Right ventricle myocardium inferior (tissue), 1 donor: ENCODE measurements at regions not wholly inside any gene's neighbourhood (a gene's known extent, or its start where the extent isn't known, plus 50 kb on each side); places are given as distances from the start of the nearest gene placed in this dataset.
"Not testable (repeated sequence)": the region's sequence is repeated elsewhere in the genome, so short reads cannot be mapped to it uniquely, and the experiment has no call there.

Experiments
- ATAC-seq: fragments of 200-7000 bp; cut with Tn5 transposase; one replicate; pipeline ENCODE4 v1.9.1; 2020; ENCODE audit warnings: mild to moderate bottlenecking, moderate library complexity
- DNase-seq: peaks from one replicate; pipeline ENCODE4 v3.0.0; 2021; ENCODE audit errors: missing footprints
- intact Hi-C: fragments of 100-400 bp; cut with DNase I; formaldehyde crosslinking; loops from one replicate; pipeline ENCODE4 v1.11.0; 2022
- donor health status: DM: no; HTN: yes; CAD: no; lungs with severe emphysema.

DNA sequence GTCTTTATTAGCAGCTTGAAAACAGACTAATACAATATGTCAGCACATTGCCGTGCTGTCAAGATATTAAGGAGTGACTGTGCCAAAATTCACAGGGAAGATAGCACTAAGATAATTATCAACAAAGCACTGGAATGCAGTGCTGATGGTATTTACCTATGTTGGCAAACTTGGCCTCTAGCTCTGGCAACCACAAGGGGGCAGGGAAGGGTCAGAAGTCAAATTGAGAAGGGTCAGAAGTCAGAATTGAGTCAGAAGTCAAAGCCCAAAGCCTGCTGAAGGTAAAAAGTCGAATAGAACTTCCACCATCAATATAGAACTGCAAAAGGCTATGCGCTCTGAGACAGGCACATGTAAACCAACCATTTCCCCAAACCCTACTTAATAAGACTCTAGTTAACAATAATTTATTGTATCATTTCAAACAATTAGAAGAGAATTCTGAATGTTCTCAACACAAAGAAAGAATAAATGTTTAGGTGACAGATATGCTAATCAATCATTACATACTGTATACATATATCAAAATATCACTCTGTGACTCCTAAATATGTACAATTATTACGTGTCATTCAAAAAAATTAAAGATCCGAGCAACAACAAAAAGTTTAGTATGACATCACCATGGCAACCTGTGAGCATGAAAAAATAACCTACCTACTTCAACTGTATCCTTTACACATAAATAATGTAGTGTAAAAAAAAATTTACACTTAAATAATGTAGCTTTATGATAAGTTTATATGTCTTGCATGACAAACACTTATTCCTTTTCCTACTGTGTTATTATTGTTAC, 916.1 kb downstream of the KCNJ2 start:
- intact Hi-C loops = no loop called here
- ATAC-seq (no peak), DNase-seq (no peak)

DNA sequence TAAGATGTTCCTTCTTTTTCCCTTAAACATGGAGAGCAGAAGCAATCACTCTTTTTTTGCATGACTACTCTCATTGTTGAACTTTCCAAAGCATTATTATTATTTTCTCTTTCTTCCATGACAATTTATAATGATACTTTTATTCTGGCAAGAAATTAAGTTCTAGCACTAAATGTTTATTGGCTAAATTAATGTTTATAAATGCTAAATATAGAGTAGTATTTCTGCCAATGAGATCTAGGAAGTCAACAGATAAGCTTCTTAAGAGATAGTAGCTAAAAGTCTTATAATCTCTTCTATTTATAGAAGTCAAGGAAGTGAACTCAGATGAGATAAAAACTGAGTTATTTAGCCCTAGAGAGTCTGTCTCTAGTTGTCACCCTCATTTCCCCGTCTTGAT, 920.1 kb downstream of the KCNJ2 start:
- ATAC-seq (no peak), DNase-seq (no peak)
- intact Hi-C loops = no loop called here

DNA sequence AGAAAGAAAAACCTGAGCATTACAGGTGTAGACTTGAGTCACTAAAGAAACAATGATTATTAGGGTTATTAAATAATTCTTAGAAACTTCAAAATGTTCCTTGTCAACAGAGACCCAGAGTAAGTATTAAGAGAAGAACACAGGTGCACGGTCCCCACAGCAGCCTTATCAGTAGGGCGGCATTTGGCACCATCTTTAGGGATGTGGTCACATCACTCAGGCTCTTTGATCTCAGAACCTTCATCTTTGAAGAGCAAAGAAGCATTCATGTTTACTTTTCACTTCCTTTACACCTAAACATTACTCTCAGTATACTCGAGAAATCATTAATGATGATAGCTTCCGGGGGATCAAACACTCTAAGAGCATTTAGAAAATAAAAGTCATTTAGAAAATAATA, 928.7 kb downstream of the KCNJ2 start:
- ATAC-seq = no peak
- intact Hi-C loops = loop anchor here (10.0 kb wide), 1 partner anchor 63 kb away; no protein-coding TSS in a partner anchor
- DNase-seq = no peak

DNA sequence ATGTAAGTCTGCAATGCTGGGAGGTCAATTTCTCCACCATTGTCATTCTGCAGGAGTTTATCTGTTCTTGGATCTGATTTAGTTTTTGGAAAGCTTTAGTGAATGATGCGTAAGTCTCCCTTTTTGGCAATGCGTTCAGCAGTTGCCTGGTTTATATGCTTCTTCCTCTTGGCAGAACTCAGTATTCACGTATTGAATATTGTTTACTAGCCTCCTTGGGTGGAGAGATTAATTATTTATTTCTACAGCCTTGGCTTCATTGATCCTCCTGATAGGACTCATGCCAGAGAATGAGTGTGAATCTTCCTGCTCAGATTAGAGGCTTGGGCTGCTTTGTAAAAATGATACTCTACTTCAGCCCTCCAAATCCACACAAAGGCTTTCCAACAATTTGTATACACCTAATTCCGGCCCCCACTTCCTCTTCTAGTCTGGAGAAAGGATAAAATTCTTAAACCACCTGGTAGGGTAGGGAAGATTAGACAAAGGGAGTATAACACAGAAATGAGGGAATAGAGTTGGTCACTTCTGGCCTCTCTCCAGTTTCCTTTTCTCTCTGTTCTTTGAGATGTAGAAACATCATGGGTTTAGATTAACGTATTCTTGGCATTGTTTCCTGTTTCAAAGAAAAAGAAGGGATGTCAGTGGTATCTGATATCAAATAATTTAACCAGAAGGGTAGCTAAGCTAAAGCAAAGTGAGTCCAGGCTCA, 929.8 kb downstream of the KCNJ2 start:
- intact Hi-C loops = loop anchor here (10.0 kb wide), 1 partner anchor 64 kb away; no protein-coding TSS in a partner anchor
- no peak for ATAC-seq

DNA sequence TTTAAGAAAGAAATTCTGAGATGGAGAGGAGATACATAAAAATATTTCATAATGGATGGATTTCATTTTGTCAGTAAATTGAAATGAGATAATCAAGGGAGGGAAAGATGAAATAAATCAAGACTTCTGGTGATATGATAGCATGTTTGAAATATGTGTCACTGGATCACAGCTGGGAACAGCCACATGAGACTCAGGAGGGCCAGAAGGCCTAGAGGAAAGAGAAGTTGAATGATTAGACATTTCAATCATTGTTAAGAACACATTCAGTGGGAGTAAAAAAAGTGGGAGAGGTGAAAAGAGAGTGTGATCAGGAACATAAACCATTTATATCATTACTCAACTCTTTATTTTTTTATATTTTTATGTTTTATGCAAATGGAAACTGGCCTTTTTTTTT, 933.4 kb downstream of the KCNJ2 start:
- no peak for ATAC-seq
- no peak for DNase-seq
- intact Hi-C loops = no loop called here

More for the DNA sequence above, 929.8 kb downstream of the KCNJ2 start:
- DNase-seq = no peak

DNA sequence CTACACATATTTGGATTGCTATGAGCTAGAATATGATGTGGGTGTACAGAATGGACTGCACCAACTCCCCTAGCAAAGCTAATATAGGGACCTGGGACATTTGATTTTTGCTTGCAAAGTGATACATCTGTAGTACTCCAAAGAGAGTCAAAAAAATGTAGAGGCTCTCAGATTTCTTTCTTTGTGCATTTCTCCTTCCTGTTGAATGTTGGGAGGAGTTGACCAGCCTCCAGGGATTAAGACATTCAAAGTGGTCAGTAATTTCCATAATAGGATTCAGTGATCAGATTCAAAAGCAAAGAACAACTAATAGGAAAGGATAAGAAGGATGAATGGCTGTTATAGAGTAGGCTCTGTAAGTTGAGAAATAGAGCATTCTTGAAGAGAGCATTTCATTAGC, 934.9 kb downstream of the KCNJ2 start:
- no peak for DNase-seq
- ATAC-seq = no peak
- intact Hi-C loops = no loop called here

DNA sequence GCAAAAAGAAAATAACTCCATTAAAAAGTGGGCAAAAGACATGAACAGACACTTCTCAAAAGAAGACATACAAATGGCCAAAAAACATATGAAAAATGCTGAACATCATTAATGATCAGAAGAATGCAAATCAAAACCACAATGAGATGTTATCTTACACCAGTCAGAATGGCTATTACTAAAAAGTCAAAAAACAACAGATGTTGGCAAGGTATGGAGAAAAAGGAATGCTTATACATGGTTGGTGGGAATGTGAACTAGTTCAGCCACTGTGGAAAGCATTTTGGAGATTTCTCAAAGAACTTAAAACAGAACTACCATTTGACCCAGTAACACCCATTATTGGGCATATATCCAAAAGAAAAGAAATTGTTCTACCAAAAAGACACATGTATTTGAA, 936.7 kb downstream of the KCNJ2 start:
- DNase-seq, ATAC-seq, intact Hi-C loops: not testable (repeated sequence)

DNA sequence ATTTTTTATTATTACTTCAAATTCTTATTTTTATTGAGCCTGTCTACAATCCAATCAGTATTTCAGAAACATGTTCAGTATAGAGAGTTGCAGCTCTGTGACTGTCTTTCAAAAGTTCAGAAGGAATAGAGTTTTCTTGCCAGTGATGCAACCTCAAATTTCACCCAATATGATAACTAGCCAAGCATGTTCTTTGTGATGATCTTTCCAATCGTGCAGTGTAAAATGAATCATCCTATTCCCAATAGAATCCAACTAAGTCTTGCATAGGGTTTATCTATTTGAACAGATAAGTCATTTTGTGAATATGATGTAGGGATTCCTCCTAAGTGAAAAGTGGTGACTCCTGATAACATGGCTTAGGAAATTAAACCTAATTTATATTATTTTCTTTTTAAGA, 937.8 kb downstream of the KCNJ2 start:
- intact Hi-C loops = no loop called here
- no peak for ATAC-seq

DNA sequence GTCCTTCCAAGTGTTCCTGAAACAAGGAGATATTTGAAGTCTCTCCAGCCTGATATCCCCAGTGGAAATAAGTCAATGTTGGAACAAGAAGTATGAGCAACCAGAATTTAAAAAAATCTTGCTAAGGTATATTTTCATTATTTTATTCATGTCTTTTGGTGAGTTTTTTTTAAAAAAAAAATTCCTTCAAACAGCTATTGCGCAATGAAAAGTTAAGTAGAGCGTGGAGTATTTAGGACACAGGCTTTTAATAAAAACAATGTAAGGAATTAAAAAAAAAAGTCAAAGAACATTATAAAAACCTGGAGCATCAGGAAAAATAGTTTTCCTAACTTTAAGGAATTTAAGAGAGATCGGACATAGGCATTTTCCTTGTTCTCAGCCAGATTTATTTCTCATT, 940.4 kb downstream of the KCNJ2 start:
- ATAC-seq = no peak
- intact Hi-C loops = no loop called here
- DNase-seq = no peak

More for the DNA sequence above, 937.8 kb downstream of the KCNJ2 start:
- no peak for DNase-seq

DNA sequence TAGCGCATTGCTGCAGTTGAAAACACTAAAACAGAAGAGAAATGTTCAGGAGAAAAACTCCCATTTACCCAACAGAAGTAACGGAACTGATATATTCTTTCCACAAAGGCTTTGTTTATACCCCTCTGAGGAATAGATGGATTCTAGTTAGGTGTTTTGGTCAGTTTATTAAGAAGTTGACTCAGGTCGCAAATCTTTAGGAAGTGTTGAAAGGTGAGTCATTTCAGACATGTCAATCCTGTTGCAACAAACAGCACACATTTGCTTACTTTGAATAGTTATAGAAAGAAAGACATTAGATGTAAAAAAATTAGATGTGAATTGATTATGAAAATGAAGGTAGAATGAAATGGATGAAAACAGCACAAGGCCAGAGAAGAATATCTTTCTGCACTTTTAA, 941.0 kb downstream of the KCNJ2 start:
- intact Hi-C loops = no loop called here
- DNase-seq (no peak), ATAC-seq (no peak)

DNA sequence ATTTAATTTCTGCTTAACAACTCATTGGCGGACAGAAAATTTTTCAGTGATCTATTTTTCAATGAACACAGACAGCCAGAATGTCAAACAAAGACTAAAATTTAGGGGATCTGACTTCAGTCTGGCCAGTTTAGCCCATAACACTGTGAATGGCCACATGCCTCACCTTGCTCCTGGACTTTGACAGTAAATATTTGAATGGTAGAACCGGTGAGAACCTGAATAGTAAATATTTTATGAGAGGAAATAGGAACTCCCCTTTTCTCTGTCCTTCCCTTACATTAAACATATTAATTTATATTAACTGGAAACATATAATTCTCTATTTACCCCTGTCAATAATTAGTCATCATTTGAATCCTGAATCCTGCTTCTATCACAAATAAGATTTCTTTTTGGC, 942.1 kb downstream of the KCNJ2 start:
- intact Hi-C loops = no loop called here
- ATAC-seq (no peak), DNase-seq (no peak)

DNA sequence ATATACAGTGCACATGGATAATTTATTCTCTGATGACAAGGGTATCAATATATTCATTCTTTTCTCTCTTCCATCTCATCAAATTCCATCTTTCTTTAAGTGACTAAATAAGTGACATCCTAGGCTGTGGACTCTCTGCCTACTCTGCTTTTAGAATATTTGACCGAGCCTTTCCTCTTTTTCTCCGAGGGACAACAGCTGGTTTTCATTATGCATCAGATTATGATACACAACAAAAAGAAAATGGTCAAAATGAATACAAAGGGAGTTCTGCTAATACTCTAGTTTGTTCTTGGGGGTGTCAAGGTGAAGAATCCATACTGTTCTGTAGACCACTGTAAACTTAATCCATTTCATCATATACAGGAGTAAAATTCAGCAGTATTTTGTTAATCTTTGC, 942.6 kb downstream of the KCNJ2 start:
- no peak for DNase-seq
- intact Hi-C loops = no loop called here
- no peak for ATAC-seq

DNA sequence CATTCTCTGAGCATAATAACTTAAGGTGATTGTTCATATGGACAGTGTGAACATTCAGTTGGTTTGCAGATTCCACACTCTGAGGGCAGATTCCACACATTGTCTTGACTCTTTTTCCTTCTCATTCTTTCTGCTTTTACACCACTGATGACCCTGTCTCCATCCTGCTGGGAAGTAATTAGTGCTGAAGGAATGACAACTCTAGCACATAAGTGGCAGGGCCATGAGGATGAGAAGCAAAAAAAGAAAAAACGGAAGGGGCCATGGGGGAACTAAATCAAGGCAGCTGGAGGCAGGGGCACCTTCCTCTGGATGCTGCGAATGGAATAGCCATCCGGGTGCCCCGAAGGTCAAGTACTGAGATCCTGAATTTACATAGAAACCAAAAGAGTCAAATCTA, 944.0 kb downstream of the KCNJ2 start:
- intact Hi-C loops = no loop called here
- ATAC-seq = no peak
- no peak for DNase-seq

DNA sequence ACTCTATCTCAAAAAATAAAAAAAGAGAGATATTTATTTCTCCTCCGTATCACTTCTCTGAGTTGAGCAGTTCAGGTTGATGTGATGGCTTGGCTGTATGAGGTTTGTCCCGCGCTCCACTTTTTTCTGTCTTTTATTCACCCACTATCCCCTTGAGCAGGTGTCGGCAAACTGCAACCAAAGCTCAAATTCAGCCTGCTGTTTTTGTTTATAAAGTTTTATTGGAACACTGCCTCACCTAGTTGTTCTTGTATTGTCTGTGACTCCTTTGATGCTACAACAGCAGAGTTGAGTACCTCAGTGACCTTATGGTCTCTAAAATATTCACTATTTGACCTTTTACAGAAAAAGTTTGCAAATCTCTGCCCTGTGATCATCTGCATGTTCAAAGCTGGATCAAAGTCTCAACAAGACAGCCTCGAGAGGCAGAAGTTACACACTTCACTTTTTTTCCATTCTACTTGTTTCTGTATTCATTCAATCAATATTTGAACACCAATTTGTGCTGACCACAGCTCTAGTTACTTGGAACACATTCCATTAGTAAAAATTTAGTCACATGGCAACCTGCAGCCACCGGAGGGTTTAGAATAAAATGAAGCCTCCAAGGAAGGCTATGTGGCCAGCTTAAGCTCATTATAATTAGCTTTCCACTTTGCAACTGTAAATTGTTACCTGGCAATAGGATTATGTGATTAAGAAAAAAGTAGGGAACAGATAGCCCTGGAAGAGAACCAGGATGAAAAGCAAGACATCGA, 945.8 kb downstream of the KCNJ2 start:
- intact Hi-C loops = no loop called here
- no peak for DNase-seq
- no peak for ATAC-seq

DNA sequence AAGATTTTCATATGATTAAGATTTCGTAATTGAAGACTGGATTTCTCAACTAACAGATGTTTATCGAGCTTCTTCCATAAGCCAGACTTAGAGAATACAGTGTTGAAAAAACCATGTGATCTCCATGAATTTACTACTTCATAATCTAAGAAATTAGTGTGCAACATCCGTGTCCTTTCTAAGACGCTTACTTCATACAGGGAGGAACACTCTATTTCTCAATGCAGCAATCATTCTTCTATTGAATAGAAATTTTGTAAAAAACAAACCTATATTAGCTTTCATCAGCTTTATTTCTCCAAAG, 946.3 kb downstream of the KCNJ2 start:
- intact Hi-C loops = no loop called here
- DNase-seq (no peak), ATAC-seq (no peak)

DNA sequence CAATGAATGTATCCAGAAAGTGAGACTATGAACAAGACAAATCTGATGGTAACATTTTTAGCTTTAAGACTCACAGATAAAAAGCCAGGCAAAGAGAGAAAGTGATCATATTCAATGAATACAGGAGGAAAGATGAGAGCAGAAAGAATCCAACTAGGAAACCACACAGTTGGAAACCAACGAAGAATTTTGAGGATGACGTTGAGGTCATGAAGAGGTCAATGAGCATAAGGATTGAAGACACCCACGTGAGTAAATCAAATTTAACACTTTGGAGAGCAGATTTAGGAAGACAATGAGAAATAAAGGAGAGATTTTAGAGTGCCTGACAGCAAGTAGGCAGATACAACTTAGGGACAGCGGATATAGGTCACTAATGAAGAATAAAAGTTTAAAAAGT, 948.1 kb downstream of the KCNJ2 start:
- intact Hi-C loops = loop anchor here (2.0 kb wide), 1 partner anchor 1423 kb away; no protein-coding TSS in a partner anchor
- no peak for ATAC-seq
- DNase-seq = no peak

DNA sequence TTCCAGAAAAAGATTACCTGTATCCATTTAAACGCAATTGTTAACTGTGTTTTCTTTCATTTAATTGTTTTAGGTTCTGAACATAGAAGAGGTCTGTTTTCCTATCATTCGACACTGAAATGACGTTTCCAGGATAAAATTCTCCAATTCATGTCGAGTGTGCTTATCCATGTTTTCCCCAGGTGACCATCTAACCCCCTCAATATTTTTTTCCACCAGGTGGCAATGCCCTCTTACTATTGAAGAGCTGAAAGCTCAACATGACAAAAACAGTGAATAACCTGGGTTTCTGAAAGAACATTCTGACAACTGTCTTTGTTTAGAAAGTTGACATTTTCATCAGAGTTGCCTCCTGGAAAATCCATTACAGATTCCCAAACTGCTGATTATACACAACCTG, 948.7 kb downstream of the KCNJ2 start:
- ATAC-seq = no peak
- no peak for DNase-seq
- intact Hi-C loops = loop anchor here (2.0 kb wide), 1 partner anchor 343 kb away; no protein-coding TSS in a partner anchor

DNA sequence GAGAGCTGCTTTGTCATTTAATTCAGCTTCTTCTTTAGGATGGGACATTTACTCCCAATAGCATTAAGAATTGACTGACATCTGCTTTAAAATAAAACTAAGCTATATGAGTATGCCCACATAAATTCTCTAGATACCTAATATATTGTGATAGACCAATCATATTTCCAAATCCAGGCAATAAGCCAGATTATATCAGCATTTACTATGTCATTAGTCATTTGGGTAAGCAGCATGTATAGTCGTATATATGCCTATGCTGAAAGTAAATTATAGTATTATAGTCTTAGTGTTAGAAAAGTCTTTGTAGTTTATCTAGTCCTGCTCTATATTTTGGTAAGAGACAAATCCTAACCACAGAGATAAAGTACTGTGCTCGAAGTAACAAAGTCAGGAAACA, 958.1 kb downstream of the KCNJ2 start:
- intact Hi-C loops = no loop called here
- DNase-seq = no peak
- ATAC-seq = no peak

DNA sequence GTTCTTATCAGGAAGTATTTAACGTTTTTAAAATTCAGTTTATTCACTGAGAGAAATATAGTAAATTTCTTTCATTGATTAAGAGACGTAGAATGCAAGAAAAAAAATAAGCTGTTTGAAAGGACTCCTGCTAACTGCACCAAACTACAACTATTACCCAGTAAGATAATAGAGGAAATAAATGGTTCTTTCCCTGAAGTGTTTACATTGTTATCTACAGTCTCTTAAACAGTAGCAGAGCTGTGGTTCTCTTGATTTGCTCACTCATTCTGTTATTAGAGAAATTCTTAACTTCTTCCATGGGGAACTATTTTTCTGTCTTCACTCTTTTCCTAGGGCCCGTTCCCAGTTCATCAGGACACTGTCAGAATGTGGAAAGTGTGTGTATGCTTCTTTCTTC, 973.0 kb downstream of the KCNJ2 start:
- intact Hi-C loops = no loop called here
- ATAC-seq = no peak
- DNase-seq = no peak

DNA sequence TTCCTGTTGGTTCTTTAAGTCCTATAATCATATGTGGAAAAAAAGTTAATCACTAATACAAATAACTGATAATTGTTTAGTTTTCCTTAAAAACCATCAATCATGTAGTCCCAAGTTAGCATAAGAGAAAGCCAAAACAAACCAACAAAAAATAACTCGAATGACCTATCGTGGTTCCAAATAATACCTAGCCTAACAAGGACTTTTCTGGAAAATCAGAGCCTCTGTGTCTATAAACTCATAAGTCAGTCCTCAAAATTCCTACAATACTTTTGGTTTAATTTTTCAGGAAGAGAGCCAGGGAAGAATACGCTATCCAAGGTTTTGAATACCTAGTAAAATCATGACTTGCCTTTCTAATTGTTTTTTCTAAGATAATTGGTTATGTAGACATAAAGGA, 975.3 kb upstream of the SOX9 start:
- no peak for ATAC-seq
- intact Hi-C loops = no loop called here
- no peak for DNase-seq
